ENCODE measurements at regions not wholly inside any gene's neighbourhood (a gene's known extent, or its start where the extent isn't known, plus 50 kb on each side); places are given as distances from the start of the nearest gene placed in this dataset.

DNA sequence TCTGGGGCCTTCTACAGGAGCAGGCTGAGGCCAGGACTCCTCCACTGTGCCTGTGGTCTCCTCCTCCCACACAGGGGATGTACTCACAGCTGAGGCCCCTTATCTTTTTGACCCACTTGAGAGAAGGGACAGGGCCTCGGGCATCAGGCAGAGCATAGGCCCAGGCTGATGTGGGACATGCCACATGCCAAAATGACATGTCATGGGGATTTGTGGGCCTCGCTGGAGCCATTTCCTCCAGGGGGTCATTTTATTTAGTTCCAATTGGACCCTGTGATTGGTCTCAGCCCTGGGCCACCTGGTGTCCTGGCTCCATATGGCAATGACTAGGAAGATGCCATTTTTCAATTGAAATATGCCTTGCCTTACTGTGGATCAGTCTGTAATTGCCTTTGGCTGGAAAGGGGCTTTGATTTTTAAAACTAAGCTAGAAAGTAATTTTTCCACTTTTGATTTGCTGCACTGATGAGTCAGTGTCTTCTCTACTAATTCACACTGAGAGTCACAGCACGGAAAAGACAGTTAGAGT, 171.1 kb upstream of the NAV2 start:
- no peak for TF ChIP-seq PATZ1 (CRISPR knock-in tag; IDR thresholded peaks at IDR 0.05; ENCODE audit: borderline replicate concordance)
- TF ChIP-seq RARB (CRISPR knock-in tag; IDR thresholded peaks at IDR 0.05) = no peak
- TF ChIP-seq CSDC2 (CRISPR knock-in tag; IDR thresholded peaks at IDR 0.05) = no peak
- no peak for TF ChIP-seq PPARA (CRISPR knock-in tag; IDR thresholded peaks at IDR 0.05; ENCODE audit: borderline replicate concordance)
- TF ChIP-seq ZFP3 (CRISPR knock-in tag; IDR thresholded peaks at IDR 0.05) = no peak
- TF ChIP-seq SNAI2 (CRISPR knock-in tag; IDR thresholded peaks at IDR 0.05) = no peak
- no peak for TF ChIP-seq ISL1 (CRISPR knock-in tag; IDR thresholded peaks at IDR 0.05)
- TF ChIP-seq ZNF8 (CRISPR knock-in tag; IDR thresholded peaks at IDR 0.05) = no peak
- TF ChIP-seq GLIS3 (CRISPR knock-in tag; IDR thresholded peaks at IDR 0.05) = no peak
- no peak for TF ChIP-seq OSR1 (CRISPR knock-in tag; IDR thresholded peaks at IDR 0.05)
